HG02884 (cell line): ENCODE measurements at regions not wholly inside any gene's neighbourhood (a gene's known extent, or its start where the extent isn't known, plus 50 kb on each side); places are given as distances from the start of the nearest gene placed in this dataset.
"Not testable (repeated sequence)": the region's sequence is repeated elsewhere in the genome, so short reads cannot be mapped to it uniquely, and the experiment has no call there.

Experiments
- ATAC-seq: cut with Tn5 transposase; IDR thresholded peaks from one replicate; pipeline ENCODE4 v1.9.1; 2021; ENCODE audit warnings: mild to moderate bottlenecking, moderate library complexity; ENCODE audit not compliant: unreplicated experiment

- ATAC-seq = no peak
Observed at GRCh38 chr2:6184532-6185292, 492.5 kb downstream of the SOX11 start.

- no peak for ATAC-seq
Observed at GRCh38 chr2:6186332-6187151, 494.4 kb downstream of the SOX11 start.

GRCh38 chr2:6196449-6196848 lies 504.3 kb downstream of the SOX11 start:
- no peak for ATAC-seq

- ATAC-seq = not testable (repeated sequence)
Observed at GRCh38 chr2:6198370-6198919, 506.3 kb downstream of the SOX11 start.

GRCh38 chr2:6202756-6203155 lies 510.6 kb downstream of the SOX11 start:
- ATAC-seq = no peak

GRCh38 chr2:6203291-6203959 lies 511.2 kb downstream of the SOX11 start:
- no peak for ATAC-seq

GRCh38 chr2:6206882-6207281 lies 514.7 kb downstream of the SOX11 start:
- ATAC-seq = no peak

- ATAC-seq = no peak
Observed at GRCh38 chr2:6211236-6211635, 519.1 kb downstream of the SOX11 start.

GRCh38 chr2:6212491-6212890 lies 520.3 kb downstream of the SOX11 start:
- ATAC-seq = no peak

- ATAC-seq = no peak
Observed at GRCh38 chr2:6213056-6213780, 521.0 kb downstream of the SOX11 start.

GRCh38 chr2:6214471-6214870 lies 522.3 kb downstream of the SOX11 start:
- ATAC-seq = peak; percentile 75

GRCh38 chr2:6215053-6215452 lies 522.9 kb downstream of the SOX11 start:
- no peak for ATAC-seq

GRCh38 chr2:6216234-6216633 lies 524.0 kb downstream of the SOX11 start:
- ATAC-seq = no peak

GRCh38 chr2:6218926-6219325 lies 526.7 kb downstream of the SOX11 start:
- no peak for ATAC-seq

- no peak for ATAC-seq
Observed at GRCh38 chr2:6219906-6220305, 527.7 kb downstream of the SOX11 start.

- no peak for ATAC-seq
Observed at GRCh38 chr2:6222296-6222695, 530.1 kb downstream of the SOX11 start.

- ATAC-seq = peak; percentile 82
Observed at GRCh38 chr2:6224267-6224666, 532.1 kb downstream of the SOX11 start.

- no peak for ATAC-seq
Observed at GRCh38 chr2:6228251-6228650, 536.1 kb downstream of the SOX11 start.

- no peak for ATAC-seq
Observed at GRCh38 chr2:6231166-6231565, 539.0 kb downstream of the SOX11 start.

GRCh38 chr2:6233993-6234392 lies 541.8 kb downstream of the SOX11 start:
- ATAC-seq = no peak

- no peak for ATAC-seq
Observed at GRCh38 chr2:6234702-6235101, 542.5 kb downstream of the SOX11 start.
